ENCODE measurements at regions not wholly inside any gene's neighbourhood (a gene's known extent, or its start where the extent isn't known, plus 50 kb on each side); places are given as distances from the start of the nearest gene placed in this dataset.

- Histone ChIP-seq H2AFZ (ENCODE audit: low read depth, low read length, severe bottlenecking) (no peak overlapping the region), H3K9me3 (ENCODE audit: insufficient read depth, low read length) (no peaks in the 10 kb centered on the region), H3K9me2 (replicated peaks; ENCODE audit: insufficient read depth, low read length) (no peaks in the 10 kb centered on the region), H4K20me1 (ENCODE audit: low read depth, low read length) (no peaks in the 10 kb centered on the region), H3K4me2 (ENCODE audit: low read depth, low read length, poor library complexity, severe bottlenecking) (peak overlapping the region; percentile 20), H3K4me3 (ENCODE audit: insufficient read depth, low read length, poor library complexity, severe bottlenecking) (no peak overlapping the region), H3K36me3 (ENCODE audit: low read length) (no peaks in the 10 kb centered on the region), H3F3A (ENCODE audit: insufficient read depth) (no peaks in the 10 kb centered on the region), H3K27me3 (ENCODE audit: low read length) (no peaks in the 10 kb centered on the region), H3K9ac (ENCODE audit: low read length) (no peak overlapping the region), H3K27ac (ENCODE audit: low read depth, low read length) (no peak overlapping the region), H3K79me2 (ENCODE audit: insufficient read depth, low read length) (no peaks in the 10 kb centered on the region)
- TF ChIP-seq CTCF (IDR thresholded peaks at IDR 0.05; ENCODE audit: insufficient read depth, low read length, poor library complexity, severe bottlenecking) (no peak), EZH2phosphoT487 (conservative IDR thresholded peaks at IDR 0.05; ENCODE audit: low read length) (no peak)
Observed at GRCh38 chr9:15357050-15357653, 50.1 kb upstream of the TTC39B start.
